ENCODE measurements at regions not wholly inside any gene's neighbourhood (a gene's known extent, or its start where the extent isn't known, plus 50 kb on each side); places are given as distances from the start of the nearest gene placed in this dataset.

DNA sequence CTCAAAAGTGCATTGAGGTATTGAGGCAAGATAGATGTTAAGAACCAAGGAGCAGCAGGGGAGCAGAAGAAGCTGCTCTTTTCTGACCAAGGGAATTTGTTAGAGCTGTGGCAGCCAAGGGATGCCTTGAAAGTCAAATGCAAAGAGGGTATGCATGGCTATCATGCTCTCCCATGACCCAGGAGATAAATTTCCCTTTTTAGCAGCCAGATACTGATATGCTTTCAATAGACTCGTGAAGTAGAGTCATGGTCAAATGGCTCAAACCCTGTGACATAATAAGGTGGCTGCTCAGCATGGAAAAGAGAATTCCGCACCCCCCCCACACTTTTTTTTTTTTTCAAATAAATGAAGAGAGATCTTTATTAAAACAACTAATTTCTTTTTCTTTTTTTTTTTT, 180.9 kb upstream of the ACTBL2 start:
- Histone ChIP-seq H4K20me1 (ENCODE audit: insufficient read depth, low read length) (no peaks in the 10 kb centered on the region), H3K27ac (ENCODE audit: low read length) (no peak overlapping the region), H3K9me3 (ENCODE audit: insufficient read depth, low read length, severe bottlenecking) (no peaks in the 10 kb centered on the region), H3K4me1 (ENCODE audit: insufficient read depth, low read length) (no peaks in the 10 kb centered on the region), H3K36me3 (ENCODE audit: insufficient read depth, low read length) (no peaks in the 10 kb centered on the region), H3K4me3 (ENCODE audit: low read depth in 1 of 2, low read length in 2 of 2) (no peak overlapping the region), H2AFZ (ENCODE audit: low read depth, low read length) (no peak overlapping the region), H3K4me2 (ENCODE audit: insufficient read depth, low read length) (no peak overlapping the region), H3K79me2 (ENCODE audit: insufficient read depth, low read length) (no peaks in the 10 kb centered on the region), H3K9ac (ENCODE audit: low read depth, low read length) (no peak overlapping the region), H3K27me3 (ENCODE audit: insufficient read depth, low read length, poor library complexity) (no peaks in the 10 kb centered on the region)
- ATAC-seq (ENCODE audit: insufficient read depth, low read depth) (no peak), DNase-seq (no peak)
- TF ChIP-seq, protein P1, sequence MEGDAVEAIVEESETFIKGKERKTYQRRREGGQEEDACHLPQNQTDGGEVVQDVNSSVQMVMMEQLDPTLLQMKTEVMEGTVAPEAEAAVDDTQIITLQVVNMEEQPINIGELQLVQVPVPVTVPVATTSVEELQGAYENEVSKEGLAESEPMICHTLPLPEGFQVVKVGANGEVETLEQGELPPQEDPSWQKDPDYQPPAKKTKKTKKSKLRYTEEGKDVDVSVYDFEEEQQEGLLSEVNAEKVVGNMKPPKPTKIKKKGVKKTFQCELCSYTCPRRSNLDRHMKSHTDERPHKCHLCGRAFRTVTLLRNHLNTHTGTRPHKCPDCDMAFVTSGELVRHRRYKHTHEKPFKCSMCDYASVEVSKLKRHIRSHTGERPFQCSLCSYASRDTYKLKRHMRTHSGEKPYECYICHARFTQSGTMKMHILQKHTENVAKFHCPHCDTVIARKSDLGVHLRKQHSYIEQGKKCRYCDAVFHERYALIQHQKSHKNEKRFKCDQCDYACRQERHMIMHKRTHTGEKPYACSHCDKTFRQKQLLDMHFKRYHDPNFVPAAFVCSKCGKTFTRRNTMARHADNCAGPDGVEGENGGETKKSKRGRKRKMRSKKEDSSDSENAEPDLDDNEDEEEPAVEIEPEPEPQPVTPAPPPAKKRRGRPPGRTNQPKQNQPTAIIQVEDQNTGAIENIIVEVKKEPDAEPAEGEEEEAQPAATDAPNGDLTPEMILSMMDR (IDR thresholded peaks at IDR 0.05; ENCODE audit: borderline replicate concordance, extremely low read depth, low read length, poor library complexity, severe bottlenecking), result no peak
- TF ChIP-seq EZH2 (IDR thresholded peaks at IDR 0.05; ENCODE audit: borderline replicate concordance, low read depth, low read length, severe bottlenecking), result no peak

DNA sequence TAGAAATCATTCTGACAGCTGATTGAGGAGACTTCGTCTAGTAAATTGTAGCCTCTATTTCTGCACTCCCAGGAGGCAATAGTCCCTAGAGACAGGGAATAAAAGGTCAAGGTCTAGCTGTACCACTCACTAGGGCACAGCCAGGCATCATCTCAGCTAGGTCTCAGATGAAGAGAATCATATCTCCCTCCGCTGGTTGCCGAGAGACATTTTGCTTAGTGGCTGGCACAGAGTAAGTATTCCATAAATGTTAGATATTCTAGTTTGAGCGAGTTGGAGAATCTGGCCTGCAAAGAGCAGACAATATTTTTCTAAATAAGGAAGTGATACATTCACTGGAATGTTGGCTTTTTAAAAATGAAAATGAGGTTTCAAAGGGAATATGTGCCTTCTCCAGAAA, 180.4 kb upstream of the ACTBL2 start:
- Histone ChIP-seq H3K9me3 (ENCODE audit: insufficient read depth, low read length, severe bottlenecking) (no peaks in the 10 kb centered on the region), H2AFZ (ENCODE audit: low read depth, low read length) (no peak overlapping the region), H3K79me2 (ENCODE audit: insufficient read depth, low read length) (no peaks in the 10 kb centered on the region), H3K4me1 (ENCODE audit: insufficient read depth, low read length) (no peaks in the 10 kb centered on the region), H4K20me1 (ENCODE audit: insufficient read depth, low read length) (no peaks in the 10 kb centered on the region), H3K27ac (ENCODE audit: low read length) (no peak overlapping the region), H3K4me2 (ENCODE audit: insufficient read depth, low read length) (no peak overlapping the region), H3K27me3 (ENCODE audit: insufficient read depth, low read length, poor library complexity) (no peaks in the 10 kb centered on the region), H3K36me3 (ENCODE audit: insufficient read depth, low read length) (no peaks in the 10 kb centered on the region), H3K4me3 (ENCODE audit: low read depth in 1 of 2, low read length in 2 of 2) (no peak overlapping the region), H3K9ac (ENCODE audit: low read depth, low read length) (no peak overlapping the region)
- ATAC-seq (ENCODE audit: insufficient read depth, low read depth) (no peak), DNase-seq (no peak)
- TF ChIP-seq, protein P1 (IDR thresholded peaks at IDR 0.05; ENCODE audit: borderline replicate concordance, extremely low read depth, low read length, poor library complexity, severe bottlenecking), result no peak
- no peak for TF ChIP-seq EZH2 (IDR thresholded peaks at IDR 0.05; ENCODE audit: borderline replicate concordance, low read depth, low read length, severe bottlenecking)

DNA sequence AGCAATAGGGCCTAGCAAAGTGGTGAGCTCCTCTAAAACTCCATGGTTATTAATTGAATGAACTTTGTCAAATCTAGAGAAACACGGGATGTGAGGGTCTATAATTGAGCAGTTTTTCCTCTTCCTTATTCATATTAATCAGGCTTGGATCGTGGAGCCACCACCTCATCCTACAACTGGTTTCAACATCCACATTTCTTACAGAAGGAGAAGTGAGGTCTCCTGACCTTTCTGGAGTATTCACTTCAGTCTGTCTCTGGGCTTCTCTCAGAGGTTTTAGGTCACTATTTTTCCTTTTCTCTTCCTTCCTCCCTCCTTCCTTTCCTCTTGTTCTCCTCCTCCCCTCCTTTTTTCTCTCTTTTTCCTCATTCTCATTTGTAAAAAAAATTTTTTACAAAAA, 177.3 kb upstream of the ACTBL2 start:
- Histone ChIP-seq H3K4me2 (ENCODE audit: insufficient read depth, low read length) (no peak overlapping the region), H3K27ac (ENCODE audit: low read length) (no peak overlapping the region), H3K4me1 (ENCODE audit: insufficient read depth, low read length) (no peaks in the 10 kb centered on the region), H3K27me3 (ENCODE audit: insufficient read depth, low read length, poor library complexity) (no peaks in the 10 kb centered on the region), H3K9me3 (ENCODE audit: insufficient read depth, low read length, severe bottlenecking) (no peaks in the 10 kb centered on the region), H3K36me3 (ENCODE audit: insufficient read depth, low read length) (no peaks in the 10 kb centered on the region), H3K4me3 (ENCODE audit: low read depth in 1 of 2, low read length in 2 of 2) (no peak overlapping the region), H3K79me2 (ENCODE audit: insufficient read depth, low read length) (no peaks in the 10 kb centered on the region), H3K9ac (ENCODE audit: low read depth, low read length) (no peak overlapping the region), H2AFZ (ENCODE audit: low read depth, low read length) (no peak overlapping the region), H4K20me1 (ENCODE audit: insufficient read depth, low read length) (no peaks in the 10 kb centered on the region)
- no peak for TF ChIP-seq EZH2 (IDR thresholded peaks at IDR 0.05; ENCODE audit: borderline replicate concordance, low read depth, low read length, severe bottlenecking)
- TF ChIP-seq, protein P1 (IDR thresholded peaks at IDR 0.05; ENCODE audit: borderline replicate concordance, extremely low read depth, low read length, poor library complexity, severe bottlenecking), result no peak
- DNase-seq (no peak), ATAC-seq (ENCODE audit: insufficient read depth, low read depth) (no peak)

DNA sequence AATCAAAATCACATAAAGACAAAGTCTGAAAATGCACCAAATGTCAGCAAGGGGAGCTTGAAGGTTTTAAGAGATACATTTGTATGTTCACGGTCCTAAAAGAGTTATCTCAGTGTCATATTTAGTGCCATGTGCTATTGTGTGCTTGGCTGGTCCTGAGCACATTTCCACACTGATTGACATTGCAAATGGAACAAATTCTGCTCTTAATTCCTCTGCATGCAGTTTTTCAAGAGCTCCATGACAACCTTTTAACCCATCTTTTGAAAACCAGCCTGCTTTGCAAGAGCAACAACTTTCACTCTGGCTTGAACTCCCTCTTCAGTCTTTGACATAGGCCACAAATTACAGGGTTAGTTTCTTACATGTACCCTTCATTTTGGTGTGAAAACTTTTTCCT, 175.4 kb upstream of the ACTBL2 start:
- H3K27ac ChIP-seq (ENCODE audit: low read length), result no peak overlapping the region
- H3K27me3 ChIP-seq (ENCODE audit: insufficient read depth, low read length, poor library complexity), result no peaks in the 10 kb centered on the region
- no peaks in the 10 kb centered on the region for H3K9me3 ChIP-seq (ENCODE audit: insufficient read depth, low read length, severe bottlenecking)
- TF ChIP-seq EZH2 (IDR thresholded peaks at IDR 0.05; ENCODE audit: borderline replicate concordance, low read depth, low read length, severe bottlenecking), result no peak
- TF ChIP-seq, protein P1 (IDR thresholded peaks at IDR 0.05; ENCODE audit: borderline replicate concordance, extremely low read depth, low read length, poor library complexity, severe bottlenecking), result no peak
- no peak overlapping the region for H3K4me2 ChIP-seq (ENCODE audit: insufficient read depth, low read length)
- no peak overlapping the region for H2AFZ ChIP-seq (ENCODE audit: low read depth, low read length)
- no peaks in the 10 kb centered on the region for H3K4me1 ChIP-seq (ENCODE audit: insufficient read depth, low read length)
- DNase-seq (no peak), ATAC-seq (ENCODE audit: insufficient read depth, low read depth) (no peak)
- H3K4me3 ChIP-seq (ENCODE audit: low read depth in 1 of 2, low read length in 2 of 2), result no peak overlapping the region
- H3K79me2 ChIP-seq (ENCODE audit: insufficient read depth, low read length), result no peaks in the 10 kb centered on the region
- H4K20me1 ChIP-seq (ENCODE audit: insufficient read depth, low read length), result no peaks in the 10 kb centered on the region
- no peak overlapping the region for H3K9ac ChIP-seq (ENCODE audit: low read depth, low read length)
- no peaks in the 10 kb centered on the region for H3K36me3 ChIP-seq (ENCODE audit: insufficient read depth, low read length)
